ENCODE measurements at regions not wholly inside any gene's neighbourhood (a gene's known extent, or its start where the extent isn't known, plus 50 kb on each side); places are given as distances from the start of the nearest gene placed in this dataset.
"Not testable (repeated sequence)": the region's sequence is repeated elsewhere in the genome, so short reads cannot be mapped to it uniquely, and the experiment has no call there.

- Histone ChIP-seq H3K27me3 (ENCODE audit: control insufficient read depth, insufficient read depth) (no peaks in the 10 kb centered on the region), H3K9me3 (ENCODE audit: control insufficient read depth, low read length) (no peaks in the 10 kb centered on the region), H3K27ac (ENCODE audit: low read length) (no peak overlapping the region), H3K4me3 (ENCODE audit: low read length) (no peak overlapping the region), H3K4me1 (ENCODE audit: control insufficient read depth, insufficient read depth, low read length) (no peaks in the 10 kb centered on the region)
- 72% methylated on average over 5 of the region's 5 CpGs for WGBS
- DNase-seq (no peak), ATAC-seq (no peak)
- intact Hi-C loops (cut with DNase I): loop anchor here in 1 of 4 donors (10.0 kb wide), 1 partner anchor 59 kb away; no protein-coding TSS in a partner anchor
These were observed 90.1 kb upstream of the NEDD4L start for GRCh38 chr18:57953883-57954282.

- ATAC-seq: peak in 1 of 2 donors; percentile 37
- Histone ChIP-seq H3K4me3 (ENCODE audit: low read length) (no peak overlapping the region), H3K27ac (ENCODE audit: low read length) (no peak overlapping the region), H3K27me3 (ENCODE audit: control insufficient read depth, insufficient read depth) (no peaks in the 10 kb centered on the region), H3K9me3 (ENCODE audit: control insufficient read depth, low read length) (no peaks in the 10 kb centered on the region), H3K4me1 (ENCODE audit: control insufficient read depth, insufficient read depth, low read length) (no peaks in the 10 kb centered on the region)
- intact Hi-C loops (cut with DNase I): loop anchor here in 1 of 4 donors (10.0 kb wide), 1 partner anchor 57 kb away; no protein-coding TSS in a partner anchor
- no peak for DNase-seq
- 72% methylated on average over 10 of the region's 10 CpGs for WGBS
These were observed 91.8 kb upstream of the NEDD4L start for GRCh38 chr18:57951999-57952774.

- Histone ChIP-seq H3K4me1 (ENCODE audit: control insufficient read depth, insufficient read depth, low read length) (no peaks in the 10 kb centered on the region), H3K27me3 (ENCODE audit: control insufficient read depth, insufficient read depth) (no peaks in the 10 kb centered on the region), H3K27ac (ENCODE audit: low read length) (no peak overlapping the region), H3K4me3 (ENCODE audit: low read length) (no peak overlapping the region), H3K9me3 (ENCODE audit: control insufficient read depth, low read length) (no peaks in the 10 kb centered on the region)
- intact Hi-C loops (cut with DNase I): loop anchor here in 1 of 4 donors (10.0 kb wide), 1 partner anchor 56 kb away; no protein-coding TSS in a partner anchor
- 81% methylated on average over 8 of the region's 8 CpGs for WGBS
- ATAC-seq (no peak), DNase-seq (no peak)
These were observed 92.8 kb upstream of the NEDD4L start for GRCh38 chr18:57951117-57951796.

GRCh38 chr18:57950542-57950941, 93.5 kb upstream of the NEDD4L start:
- WGBS: 93% methylated on average over 2 of the region's 2 CpGs
- intact Hi-C loops (cut with DNase I): loop anchor here in 1 of 4 donors (10.0 kb wide), 1 partner anchor 56 kb away; no protein-coding TSS in a partner anchor
- no peak overlapping the region for H3K27ac ChIP-seq (ENCODE audit: low read length)

GRCh38 chr18:57949335-57949734, 94.7 kb upstream of the NEDD4L start:
- H3K27ac ChIP-seq (ENCODE audit: low read length); ATAC-seq; H3K9me3 ChIP-seq (ENCODE audit: control insufficient read depth, low read length); H3K4me3 ChIP-seq (ENCODE audit: low read length); intact Hi-C loops (cut with DNase I); DNase-seq; H3K27me3 ChIP-seq (ENCODE audit: control insufficient read depth, insufficient read depth); H3K4me1 ChIP-seq (ENCODE audit: control insufficient read depth, insufficient read depth, low read length): not testable (repeated sequence)
- WGBS: 95% methylated on average over 7 of the region's 7 CpGs

More at GRCh38 chr18:57950542-57950941, 93.5 kb upstream of the NEDD4L start:
- no peak for ATAC-seq
- no peak for DNase-seq
- H3K4me1 ChIP-seq (ENCODE audit: control insufficient read depth, insufficient read depth, low read length): no peaks in the 10 kb centered on the region
- H3K27me3 ChIP-seq (ENCODE audit: control insufficient read depth, insufficient read depth): no peaks in the 10 kb centered on the region
- no peak overlapping the region for H3K4me3 ChIP-seq (ENCODE audit: low read length)
- no peaks in the 10 kb centered on the region for H3K9me3 ChIP-seq (ENCODE audit: control insufficient read depth, low read length)

GRCh38 chr18:57947117-57947516, 96.9 kb upstream of the NEDD4L start:
- WGBS: 89% methylated on average over 3 of the region's 3 CpGs
- no peaks in the 10 kb centered on the region for H3K4me1 ChIP-seq (ENCODE audit: control insufficient read depth, insufficient read depth, low read length)
- no peak for ATAC-seq
- no peak overlapping the region for H3K4me3 ChIP-seq (ENCODE audit: low read length)
- intact Hi-C loops (cut with DNase I): no loop called here
- no peak for DNase-seq
- H3K27ac ChIP-seq (ENCODE audit: low read length): no peak overlapping the region
- H3K9me3 ChIP-seq (ENCODE audit: control insufficient read depth, low read length): no peaks in the 10 kb centered on the region
- H3K27me3 ChIP-seq (ENCODE audit: control insufficient read depth, insufficient read depth): no peaks in the 10 kb centered on the region

- DNase-seq (no peak), ATAC-seq (no peak)
- 60% methylated on average over 1 of the region's 1 CpG for WGBS
- Histone ChIP-seq H3K9me3 (ENCODE audit: control insufficient read depth, low read length) (no peaks in the 10 kb centered on the region), H3K27me3 (ENCODE audit: control insufficient read depth, insufficient read depth) (no peaks in the 10 kb centered on the region), H3K4me3 (ENCODE audit: low read length) (no peak overlapping the region), H3K4me1 (ENCODE audit: control insufficient read depth, insufficient read depth, low read length) (no peaks in the 10 kb centered on the region), H3K27ac (ENCODE audit: low read length) (no peak overlapping the region)
- intact Hi-C loops (cut with DNase I): no loop called here
These were observed 100.3 kb upstream of the NEDD4L start for GRCh38 chr18:57943723-57944122.

GRCh38 chr18:57942493-57942892, 101.5 kb upstream of the NEDD4L start:
- Histone ChIP-seq H3K4me3 (ENCODE audit: low read length) (no peak overlapping the region), H3K27ac (ENCODE audit: low read length) (no peak overlapping the region), H3K9me3 (ENCODE audit: control insufficient read depth, low read length) (no peaks in the 10 kb centered on the region), H3K27me3 (ENCODE audit: control insufficient read depth, insufficient read depth) (no peaks in the 10 kb centered on the region), H3K4me1 (ENCODE audit: control insufficient read depth, insufficient read depth, low read length) (no peaks in the 10 kb centered on the region)
- intact Hi-C loops (cut with DNase I): no loop called here
- DNase-seq (no peak), ATAC-seq (no peak)
- 95% methylated on average over 1 of the region's 1 CpG for whole genome bisulfite sequencing

- ATAC-seq (no peak), DNase-seq (no peak)
- Histone ChIP-seq H3K9me3 (ENCODE audit: control insufficient read depth, low read length) (no peaks in the 10 kb centered on the region), H3K4me1 (ENCODE audit: control insufficient read depth, insufficient read depth, low read length) (no peaks in the 10 kb centered on the region), H3K27me3 (ENCODE audit: control insufficient read depth, insufficient read depth) (no peaks in the 10 kb centered on the region), H3K27ac (ENCODE audit: low read length) (no peak overlapping the region), H3K4me3 (ENCODE audit: low read length) (no peak overlapping the region)
- 87% methylated on average over 9 of the region's 9 CpGs for WGBS
- intact Hi-C loops (cut with DNase I): no loop called here
These were observed 102.1 kb upstream of the NEDD4L start for GRCh38 chr18:57941841-57942489.

- H3K4me1 ChIP-seq (ENCODE audit: control insufficient read depth, insufficient read depth, low read length): no peaks in the 10 kb centered on the region
- DNase-seq: peak; percentile 25 to 57 (median 44)
- no peaks in the 10 kb centered on the region for H3K27me3 ChIP-seq (ENCODE audit: control insufficient read depth, insufficient read depth)
- no peak overlapping the region for H3K4me3 ChIP-seq (ENCODE audit: low read length)
- H3K27ac ChIP-seq (ENCODE audit: low read length): no peak overlapping the region
- H3K9me3 ChIP-seq (ENCODE audit: control insufficient read depth, low read length): no peaks in the 10 kb centered on the region
- WGBS: 42% methylated on average over 5 of the region's 5 CpGs
- peak; percentile 74 to 88 for ATAC-seq
- intact Hi-C loops (cut with DNase I): no loop called here
These were observed 103.8 kb upstream of the NEDD4L start for GRCh38 chr18:57940166-57940660.

- H3K9me3 ChIP-seq (ENCODE audit: control insufficient read depth, low read length); H3K27ac ChIP-seq (ENCODE audit: low read length); ATAC-seq; H3K27me3 ChIP-seq (ENCODE audit: control insufficient read depth, insufficient read depth); H3K4me3 ChIP-seq (ENCODE audit: low read length); DNase-seq; intact Hi-C loops (cut with DNase I); H3K4me1 ChIP-seq (ENCODE audit: control insufficient read depth, insufficient read depth, low read length): not testable (repeated sequence)
These were observed 109.7 kb upstream of the NEDD4L start for GRCh38 chr18:57934375-57934774.
